ENCODE measurements at regions not wholly inside any gene's neighbourhood (a gene's known extent, or its start where the extent isn't known, plus 50 kb on each side); places are given as distances from the start of the nearest gene placed in this dataset.
"Not testable (repeated sequence)": the region's sequence is repeated elsewhere in the genome, so short reads cannot be mapped to it uniquely, and the experiment has no call there.

DNA sequence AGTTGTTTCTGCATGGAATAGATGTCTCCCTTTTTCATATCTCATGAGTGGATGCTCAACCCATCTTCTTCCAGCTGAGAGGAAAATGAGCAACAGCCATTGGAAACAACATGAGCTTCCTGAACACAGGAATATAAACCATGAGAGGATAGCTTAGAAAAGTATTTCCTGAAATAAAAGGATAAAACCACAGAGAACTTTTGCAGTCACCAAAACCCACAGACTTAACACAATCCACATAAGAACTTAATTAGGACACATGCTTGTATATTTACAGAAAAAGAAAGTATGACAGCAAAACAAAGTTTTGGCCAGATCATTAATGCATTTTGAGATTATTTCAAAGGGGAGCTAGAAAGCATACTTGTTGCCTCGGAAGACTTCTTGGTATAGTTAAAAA, 180.5 kb upstream of the RASGRP1 start:
- DNase-seq (ENCODE audit: low spot score): no peak

DNA sequence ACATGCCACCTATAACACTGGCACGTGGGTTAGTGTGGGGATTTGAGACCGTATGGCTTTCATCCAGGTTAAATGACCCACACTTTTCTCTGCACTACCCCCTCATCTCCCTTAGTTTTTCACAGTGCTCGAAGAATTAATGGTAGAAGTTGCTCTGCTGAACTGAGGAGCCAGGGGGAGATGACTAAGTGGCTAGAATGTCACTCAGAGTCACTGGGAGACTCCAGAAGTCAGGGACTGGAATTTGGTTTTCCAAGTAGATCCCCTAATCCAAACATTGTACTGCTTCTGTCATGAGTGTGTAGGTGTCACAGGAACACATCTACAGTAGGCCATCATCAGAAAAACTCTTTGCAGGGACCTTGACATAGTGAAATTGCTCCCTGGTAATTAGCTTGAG, 181.0 kb upstream of the RASGRP1 start:
- DNase-seq (ENCODE audit: low spot score): no peak

DNA sequence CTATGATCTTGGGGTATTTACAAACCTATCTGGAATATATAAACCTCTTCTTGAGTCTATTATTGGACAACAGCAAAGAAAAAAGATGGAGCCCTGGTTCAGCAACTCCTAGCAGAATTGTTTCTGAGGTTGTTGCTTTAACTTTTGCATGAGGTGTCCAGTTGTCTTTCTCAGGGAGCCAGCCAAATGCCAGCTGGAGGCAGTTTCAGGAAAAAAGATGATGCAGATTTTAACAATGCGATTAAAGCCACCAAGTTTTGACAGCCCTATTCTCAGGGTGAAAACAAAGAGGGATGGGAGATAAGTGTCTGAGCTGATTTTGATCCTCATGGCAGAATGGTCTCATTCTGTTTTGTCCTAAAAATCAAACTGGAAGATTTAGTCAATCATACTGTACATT, 181.6 kb upstream of the RASGRP1 start:
- DNase-seq (ENCODE audit: low spot score): no peak

DNA sequence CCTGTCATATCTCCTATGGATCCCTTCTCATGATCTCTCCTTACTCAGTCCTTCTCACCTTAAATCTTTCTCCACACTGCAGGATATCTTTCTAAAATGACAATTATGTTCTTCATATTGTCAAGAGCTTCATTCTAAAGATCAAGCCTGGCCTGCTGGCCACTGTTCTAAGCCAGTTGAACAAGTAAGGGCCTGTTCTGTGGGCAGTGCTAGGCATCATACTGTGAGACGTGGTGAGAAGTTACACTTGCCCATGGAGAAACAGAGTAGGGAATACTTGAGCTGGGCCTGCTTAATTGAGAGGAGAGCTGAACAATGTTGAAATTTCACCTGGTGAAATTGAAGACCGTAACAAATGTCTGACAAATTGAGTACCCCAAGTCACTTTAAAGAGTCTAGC, 184.1 kb upstream of the RASGRP1 start:
- DNase-seq (ENCODE audit: low spot score): no peak

DNA sequence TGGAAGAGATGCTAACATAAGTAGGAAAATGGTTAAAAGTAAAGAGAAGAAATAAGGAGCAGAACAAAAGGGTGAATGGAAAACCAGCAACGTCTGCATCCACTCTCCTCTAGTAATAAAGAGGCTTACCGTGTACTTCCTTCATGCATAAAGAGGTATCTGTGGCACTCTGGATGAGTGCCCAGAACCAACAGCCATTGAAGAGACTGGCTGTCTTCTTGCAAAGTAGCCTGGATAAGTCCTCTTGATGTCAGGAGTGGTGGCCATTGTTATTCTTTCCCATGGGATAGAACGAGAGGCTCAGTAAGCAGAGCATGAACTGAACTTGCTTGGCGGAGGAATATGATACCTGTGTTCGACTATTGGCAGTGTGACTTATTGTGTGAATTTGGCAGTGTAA, 186.2 kb upstream of the RASGRP1 start:
- no peak for DNase-seq (ENCODE audit: low spot score)

DNA sequence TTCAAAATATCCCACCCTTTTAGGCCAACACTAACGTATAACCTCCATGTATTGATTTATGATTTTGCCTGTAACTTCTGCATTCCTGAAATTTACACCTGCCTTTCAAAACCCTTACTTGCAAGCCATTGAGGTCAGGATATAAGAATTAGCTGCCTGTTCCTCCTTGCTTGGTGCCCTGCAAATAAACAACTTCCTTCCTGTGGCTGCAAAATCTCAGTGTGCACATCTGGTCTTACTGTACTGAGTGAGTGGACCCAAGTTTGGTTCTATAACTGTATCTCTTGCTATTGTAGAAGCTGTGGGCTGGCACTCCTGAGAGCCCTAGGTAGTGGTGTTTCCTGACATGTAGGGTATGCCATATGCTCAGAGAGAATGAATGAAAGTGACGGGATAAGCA, 191.1 kb upstream of the RASGRP1 start:
- no peak for DNase-seq (ENCODE audit: low spot score)

DNA sequence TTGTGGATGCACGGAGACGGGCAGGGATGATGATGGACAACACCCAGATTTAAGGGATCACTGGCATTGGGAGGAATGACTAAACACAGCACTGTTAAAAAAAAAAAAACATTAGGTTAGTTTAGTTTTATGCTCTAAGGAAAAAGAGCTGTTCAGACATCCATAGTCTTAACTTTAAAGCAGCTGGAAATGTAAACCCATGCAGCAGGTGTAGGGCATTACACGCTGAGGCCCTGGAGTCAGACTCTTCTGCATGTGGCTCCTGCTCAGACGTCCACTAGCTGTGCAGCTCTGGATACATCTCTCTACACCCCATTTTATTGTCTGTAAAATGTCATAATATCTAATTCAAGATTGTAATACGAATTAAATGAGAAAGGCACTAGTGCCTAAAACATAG, 191.8 kb upstream of the RASGRP1 start:
- DNase-seq (ENCODE audit: low spot score): no peak

DNA sequence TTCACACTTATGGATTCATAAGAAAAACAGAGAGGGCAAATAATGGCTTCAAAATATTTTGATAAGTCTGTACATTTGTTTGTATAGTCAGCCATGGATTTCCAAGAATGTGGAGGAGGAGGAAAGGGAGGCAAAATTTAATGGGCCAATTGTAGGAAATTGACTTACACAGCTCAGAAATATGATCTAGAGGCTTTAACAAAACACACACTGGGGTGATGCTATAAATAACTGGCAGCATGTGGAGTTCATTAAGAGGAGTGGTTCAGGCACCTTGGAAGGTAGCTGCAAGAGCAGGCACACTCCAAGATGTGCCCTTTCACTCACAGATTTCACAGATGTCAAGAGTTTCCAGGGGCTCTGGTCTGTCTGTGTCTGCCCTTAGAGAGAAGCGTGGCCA, 193.4 kb upstream of the RASGRP1 start:
- no peak for DNase-seq (ENCODE audit: low spot score)

DNA sequence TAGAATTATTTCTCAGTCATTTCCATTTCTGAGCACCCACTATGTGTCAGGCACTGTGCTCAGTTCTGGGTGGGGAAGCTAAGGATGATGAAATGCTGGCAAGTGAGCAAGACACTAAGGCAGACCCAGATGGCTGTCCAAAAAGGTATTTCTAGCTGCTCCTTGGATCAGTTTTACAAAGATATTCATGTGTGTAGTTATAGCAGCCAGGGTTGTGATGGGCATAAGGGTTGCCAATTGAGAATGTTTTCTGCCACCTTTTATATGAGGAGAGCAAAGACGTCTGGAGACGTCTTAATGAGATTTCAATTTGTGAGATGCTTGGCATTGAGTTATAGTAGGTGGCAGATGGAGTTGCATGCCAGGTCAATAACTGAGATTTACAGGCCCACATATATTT, 197.1 kb upstream of the RASGRP1 start:
- no peak for DNase-seq (ENCODE audit: low spot score)

DNA sequence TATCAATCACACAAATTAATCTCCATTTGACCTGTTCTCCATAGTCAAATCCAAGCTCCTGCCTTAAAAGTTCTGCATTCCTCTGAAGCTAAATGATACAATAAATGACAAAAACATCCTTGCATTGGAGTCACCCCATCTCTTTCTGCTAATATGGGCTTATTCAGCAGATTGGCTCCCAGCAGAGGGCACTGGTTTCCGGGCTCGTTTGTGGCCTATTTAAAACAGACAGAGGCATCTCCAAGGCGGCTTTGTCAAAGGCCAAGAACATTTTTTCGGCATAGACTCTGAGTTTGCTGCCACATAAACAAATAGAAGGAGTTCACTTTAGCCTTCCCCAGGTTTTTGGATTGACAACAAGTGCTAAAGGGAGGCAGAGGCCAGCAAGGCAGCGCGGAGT, 204.4 kb upstream of the RASGRP1 start:
- no peak for DNase-seq (ENCODE audit: low spot score)

DNA sequence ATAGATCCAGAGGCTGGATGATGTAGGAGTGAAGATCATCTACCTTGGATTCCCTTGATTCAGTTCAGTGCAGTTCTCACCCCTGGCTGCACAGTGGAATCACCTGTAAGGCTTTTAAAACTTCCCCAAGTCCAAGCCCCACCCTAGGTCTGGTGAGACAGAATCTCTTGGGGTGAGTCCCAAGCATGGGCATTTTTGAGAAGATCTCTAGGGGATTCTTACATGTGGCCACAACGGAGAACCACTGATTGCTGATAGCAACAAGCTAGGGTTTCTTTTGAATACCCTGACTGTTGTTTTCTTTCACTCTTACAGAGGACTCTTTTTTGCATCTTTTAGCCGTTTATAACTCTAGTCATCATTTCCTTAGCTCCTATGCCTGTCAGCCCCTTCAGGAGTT, 204.9 kb upstream of the RASGRP1 start:
- no peak for DNase-seq (ENCODE audit: low spot score)

DNA sequence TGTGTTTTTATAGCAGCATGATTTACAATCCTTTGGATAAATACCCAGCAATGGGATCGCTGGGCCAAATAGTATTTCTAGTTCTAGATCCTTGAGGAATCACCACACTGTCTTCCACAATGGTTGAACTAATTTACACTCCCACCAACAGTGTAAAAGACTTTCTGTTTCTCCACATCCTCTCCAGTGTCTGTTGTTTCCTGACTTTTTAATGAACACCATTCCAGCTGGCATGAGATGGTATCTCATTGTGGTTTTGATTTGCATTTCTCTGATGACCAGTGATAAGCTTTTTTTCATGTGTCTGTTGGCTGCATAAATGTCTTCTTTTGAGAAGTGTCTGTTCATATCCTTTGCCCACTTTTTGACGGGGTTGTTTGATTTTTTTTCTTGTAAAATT, 209.5 kb upstream of the RASGRP1 start:
- not testable (repeated sequence) for DNase-seq (ENCODE audit: low spot score)

DNA sequence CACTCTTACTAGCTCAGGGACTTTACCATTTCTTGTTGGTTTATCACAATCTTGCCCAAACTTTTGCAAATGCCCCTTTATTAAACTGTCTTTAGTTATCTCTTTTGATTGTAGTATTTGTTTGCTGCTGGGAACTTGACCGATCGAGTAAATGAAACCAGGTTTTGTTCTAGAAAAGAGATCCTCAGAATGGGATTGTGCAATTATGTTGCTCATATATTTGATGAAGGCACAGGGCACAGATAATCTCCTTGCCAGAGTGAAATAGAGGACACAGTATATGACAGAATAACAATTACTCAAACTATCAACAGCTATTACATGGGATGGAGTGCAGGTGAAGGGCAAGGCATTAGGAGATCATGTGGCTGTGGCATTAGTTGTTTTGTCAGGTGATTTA, 216.6 kb upstream of the RASGRP1 start:
- DNase-seq (ENCODE audit: low spot score): no peak

DNA sequence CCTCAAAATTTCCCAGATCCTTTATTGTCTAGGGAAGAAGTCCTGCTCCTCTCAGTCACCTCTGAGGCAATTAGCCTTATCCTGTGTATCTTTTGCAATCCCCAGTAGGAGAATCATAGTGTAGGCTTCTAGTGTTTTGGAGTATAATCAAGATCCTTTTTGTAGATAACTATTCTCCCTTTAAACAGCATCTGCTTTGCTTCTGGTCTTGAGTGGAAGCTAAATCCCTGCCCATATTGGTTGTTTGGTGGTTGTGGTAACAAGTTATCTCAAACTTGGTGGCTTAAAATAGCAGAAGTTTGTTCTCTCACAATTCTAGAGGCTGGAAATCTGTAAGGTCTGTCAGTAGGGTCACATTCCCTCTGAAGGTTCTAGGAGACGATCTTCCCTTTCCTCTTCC, 217.5 kb upstream of the RASGRP1 start:
- no peak for DNase-seq (ENCODE audit: low spot score)

DNA sequence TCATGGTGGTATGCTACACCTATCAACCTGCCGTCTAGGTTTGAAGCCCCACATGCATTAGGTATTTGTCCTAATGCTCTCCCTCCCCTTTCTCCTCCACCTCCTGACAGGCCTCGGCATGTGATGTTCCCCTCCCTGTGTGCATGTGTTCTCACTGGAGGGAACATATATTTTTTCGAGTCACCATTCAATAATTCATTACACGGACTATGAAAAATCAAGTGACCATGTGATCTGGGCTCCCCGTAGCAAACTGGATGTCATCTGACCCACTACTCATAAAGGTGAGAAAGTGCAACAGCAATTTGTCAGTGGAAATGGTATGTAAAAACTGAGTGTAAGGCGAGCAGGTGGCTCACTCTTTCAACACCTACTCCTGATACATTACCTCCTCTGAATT, 224.3 kb upstream of the RASGRP1 start:
- DNase-seq (ENCODE audit: low spot score): no peak

DNA sequence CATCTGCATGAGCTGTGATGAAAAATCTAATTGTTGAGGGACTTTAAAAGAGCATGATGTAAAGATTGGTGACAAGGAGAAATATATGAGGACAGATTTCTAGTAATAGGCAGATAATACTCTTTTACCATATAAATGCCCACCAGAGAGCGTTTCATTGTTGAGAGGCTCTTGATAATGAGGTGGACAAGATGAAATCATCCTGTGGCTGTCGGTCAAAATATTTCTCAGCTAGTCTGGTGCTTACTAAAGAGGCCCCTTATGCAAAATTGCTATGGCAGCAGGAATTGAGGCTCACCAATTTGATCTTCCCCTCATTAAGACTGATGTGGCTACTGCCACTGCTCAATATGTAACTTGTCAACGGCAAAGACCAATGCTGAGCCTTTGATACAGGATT, 225.0 kb upstream of the RASGRP1 start:
- no peak for DNase-seq (ENCODE audit: low spot score)

DNA sequence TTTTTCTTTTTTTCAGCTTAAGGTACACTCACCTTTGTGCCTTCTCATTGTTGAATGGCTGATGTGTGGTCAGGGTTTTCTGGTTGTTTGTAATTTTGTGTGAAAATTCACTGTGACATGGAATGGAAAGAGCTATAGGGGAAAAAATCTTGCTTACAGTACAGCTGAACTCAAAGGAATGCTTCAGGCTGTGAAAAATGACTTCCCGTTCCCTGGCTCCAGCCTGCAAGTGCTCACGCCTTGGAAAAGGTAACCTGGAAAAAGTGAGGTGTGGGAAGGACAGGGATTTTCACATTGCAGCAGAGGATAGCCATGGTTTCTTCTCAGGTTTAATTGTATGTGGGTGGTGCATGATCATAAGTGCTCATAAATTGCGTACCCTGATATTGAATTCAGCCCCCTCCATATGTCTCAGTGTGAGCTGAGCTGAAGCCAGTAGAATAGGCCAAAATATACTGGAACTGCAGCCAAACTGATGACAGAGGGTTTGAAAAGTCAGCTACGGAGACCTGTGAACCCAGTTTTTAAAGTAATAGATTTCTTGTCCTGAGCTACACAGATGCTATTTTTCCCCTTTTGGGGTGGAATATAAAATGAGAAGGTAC, 228.7 kb upstream of the RASGRP1 start:
- no peak for DNase-seq (ENCODE audit: low spot score)

DNA sequence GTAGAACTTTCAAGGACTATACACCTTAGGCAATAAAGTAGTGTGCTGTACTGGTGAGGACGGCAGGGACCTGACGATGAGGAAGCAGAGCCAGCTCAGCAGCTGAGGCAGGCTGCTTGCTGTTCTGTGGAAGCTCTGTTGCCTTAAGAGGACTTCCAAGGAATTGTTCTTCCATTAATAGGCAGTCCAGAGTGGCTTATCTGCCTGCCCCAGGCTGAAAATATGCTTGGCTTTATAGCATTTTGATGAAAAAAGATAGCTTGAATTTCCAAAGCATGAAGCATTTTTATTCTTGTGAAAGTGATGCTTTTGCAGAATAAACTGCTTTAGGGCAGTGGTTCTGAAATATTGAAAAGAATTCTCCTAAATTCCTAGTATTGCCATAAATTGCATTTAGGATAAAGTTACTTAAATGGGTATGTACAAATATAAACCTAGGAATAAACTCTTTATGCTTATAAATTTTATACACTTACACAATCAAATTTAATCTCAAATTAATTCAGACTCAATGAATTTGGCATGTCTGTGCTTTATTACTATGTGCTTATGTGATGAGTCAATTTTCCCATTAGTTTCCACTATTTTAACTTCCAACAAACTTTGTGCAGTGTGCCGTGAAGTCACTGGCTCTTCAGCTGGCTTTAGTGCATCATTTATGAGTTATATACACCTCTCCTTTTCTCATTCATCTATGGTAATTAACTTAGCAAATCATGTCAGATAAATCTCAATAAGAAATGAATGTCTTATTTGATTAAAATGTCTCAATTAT, 231.0 kb upstream of the RASGRP1 start:
- DNase-seq (ENCODE audit: low spot score): no peak

DNA sequence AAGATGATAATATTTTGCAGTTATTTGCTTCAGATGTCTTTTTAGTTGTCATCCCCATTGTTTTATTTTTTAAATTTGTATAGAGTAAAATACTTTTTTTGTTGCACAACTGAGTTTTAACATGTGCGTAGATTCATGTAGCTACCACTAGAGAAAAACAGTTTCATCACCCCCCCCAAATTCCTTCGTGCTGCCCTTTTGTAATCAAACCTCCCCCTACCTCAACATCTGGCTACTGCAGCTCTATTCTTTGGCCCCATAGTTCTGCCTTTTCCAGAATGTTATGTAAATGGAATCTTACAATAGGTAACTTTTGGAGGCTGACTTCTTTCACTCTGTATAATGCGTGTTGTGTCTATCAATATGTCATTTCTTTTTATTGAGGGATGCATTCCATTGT, 232.0 kb upstream of the RASGRP1 start:
- no peak for DNase-seq (ENCODE audit: low spot score)

DNA sequence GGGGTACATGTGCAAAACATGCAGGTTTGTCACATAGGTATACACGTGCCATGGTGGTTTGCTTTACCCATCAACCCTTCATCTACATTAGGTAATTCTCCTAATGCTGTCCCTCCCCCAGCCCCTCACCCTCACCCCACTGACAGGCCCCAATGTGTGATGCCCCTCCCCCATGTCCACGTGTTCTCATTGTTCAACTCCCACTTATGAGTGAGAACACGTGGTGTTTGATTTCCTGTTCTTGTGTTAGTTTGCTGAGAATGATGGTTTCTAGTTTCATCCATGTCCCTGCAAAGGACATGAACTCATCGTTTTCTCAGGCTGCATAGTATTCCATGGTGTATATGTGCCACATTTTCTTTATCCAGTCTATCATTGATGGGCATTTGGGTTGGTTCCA, 232.9 kb upstream of the RASGRP1 start:
- DNase-seq (ENCODE audit: low spot score): not testable (repeated sequence)

DNA sequence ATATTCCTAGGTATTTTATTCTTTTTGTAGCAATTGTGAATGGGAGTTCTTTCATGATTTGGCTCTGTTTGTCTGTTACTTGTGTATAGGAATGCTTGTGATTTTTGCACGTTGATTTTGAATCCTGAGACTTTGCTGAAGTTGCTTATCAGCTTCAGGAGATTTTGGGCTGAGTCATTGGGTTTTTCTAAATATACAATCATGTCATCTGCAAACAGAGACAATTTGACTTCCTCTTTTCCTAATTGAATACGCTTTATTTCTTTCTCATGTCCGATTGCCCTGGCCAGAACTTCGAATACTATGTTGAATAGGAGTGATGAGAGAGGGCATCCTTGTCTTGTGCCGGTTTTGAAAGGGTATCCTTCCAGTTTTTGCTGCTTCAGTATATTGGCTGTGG, 234.6 kb upstream of the RASGRP1 start:
- not testable (repeated sequence) for DNase-seq (ENCODE audit: low spot score)

DNA sequence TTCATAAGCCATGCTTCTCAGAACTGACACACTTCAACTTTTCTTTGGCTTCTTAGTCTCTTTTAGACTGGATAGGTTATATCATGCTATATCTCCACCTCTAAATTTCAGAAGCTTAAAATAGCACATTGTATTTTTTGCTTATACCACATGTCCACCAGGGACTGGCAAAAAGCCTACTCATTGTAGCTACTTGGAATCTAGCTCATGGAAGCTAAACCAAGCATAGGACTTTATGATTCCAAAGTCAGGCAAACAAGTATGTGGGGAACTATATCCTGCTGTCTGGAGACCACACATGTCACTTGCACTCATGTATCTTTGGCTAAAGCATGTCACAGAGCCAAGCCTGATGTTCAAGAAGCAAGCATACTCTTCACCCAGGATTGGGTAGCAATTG, 245.0 kb upstream of the RASGRP1 start:
- DNase-seq (ENCODE audit: low spot score): no peak

DNA sequence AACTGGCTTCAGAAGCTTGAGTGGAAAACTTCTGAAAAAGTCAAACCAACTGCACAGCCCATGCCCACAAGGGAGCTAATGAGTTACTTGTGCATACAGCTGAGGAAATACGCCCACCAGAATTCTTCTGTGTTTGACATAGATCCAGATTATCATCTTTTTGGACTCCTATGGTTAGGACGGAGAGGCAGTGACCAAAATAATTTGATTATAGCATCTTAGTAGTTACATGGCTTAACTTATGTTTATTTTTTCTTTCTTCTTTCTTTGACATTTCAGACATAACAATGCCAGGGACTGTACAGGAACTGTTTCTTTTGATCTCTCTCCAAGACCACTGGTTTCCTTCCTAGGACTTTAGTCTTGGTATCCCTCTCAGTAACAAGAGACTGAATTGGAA, 246.1 kb upstream of the RASGRP1 start:
- DNase-seq (ENCODE audit: low spot score): no peak

DNA sequence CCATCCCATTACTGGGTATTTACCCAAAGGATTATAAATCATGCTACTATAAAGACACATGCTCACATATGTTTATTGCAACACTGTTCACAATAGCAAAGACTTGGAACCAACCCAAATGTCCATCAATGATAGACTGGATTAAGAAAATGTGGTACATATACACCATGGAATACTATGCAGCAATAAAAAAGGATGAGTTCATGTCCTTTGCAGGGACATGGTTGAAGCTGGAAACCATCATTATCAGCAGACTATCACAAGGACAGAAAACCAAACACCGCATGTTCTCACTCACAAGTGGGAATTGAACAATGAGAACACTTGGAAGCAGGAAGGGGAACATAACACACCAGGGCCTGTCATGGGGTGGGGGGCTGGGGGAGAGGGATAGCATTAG, 249.6 kb upstream of the RASGRP1 start:
- not testable (repeated sequence) for DNase-seq (ENCODE audit: low spot score)
